ENCODE measurements at regions not wholly inside any gene's neighbourhood (a gene's known extent, or its start where the extent isn't known, plus 50 kb on each side); places are given as distances from the start of the nearest gene placed in this dataset.

GRCh38 chr5:164540174-164540573, 1034.8 kb downstream of the MAT2B start (continued):
- no peak for TF ChIP-seq CEBPB (IDR thresholded peaks at IDR 0.05; ENCODE audit: borderline replicate concordance, low read depth, low read length)
- no peak for TF ChIP-seq CREBL2 (CRISPR knock-in tag; IDR thresholded peaks at IDR 0.05; ENCODE audit: borderline replicate concordance)
- TF ChIP-seq, protein P1, sequence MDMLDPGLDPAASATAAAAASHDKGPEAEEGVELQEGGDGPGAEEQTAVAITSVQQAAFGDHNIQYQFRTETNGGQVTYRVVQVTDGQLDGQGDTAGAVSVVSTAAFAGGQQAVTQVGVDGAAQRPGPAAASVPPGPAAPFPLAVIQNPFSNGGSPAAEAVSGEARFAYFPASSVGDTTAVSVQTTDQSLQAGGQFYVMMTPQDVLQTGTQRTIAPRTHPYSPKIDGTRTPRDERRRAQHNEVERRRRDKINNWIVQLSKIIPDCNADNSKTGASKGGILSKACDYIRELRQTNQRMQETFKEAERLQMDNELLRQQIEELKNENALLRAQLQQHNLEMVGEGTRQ (IDR thresholded peaks at IDR 0.05; ENCODE audit: low read depth, low read length), result no peak
- TF ChIP-seq, protein P1 (CRISPR knock-in tag; IDR thresholded peaks at IDR 0.05; ENCODE audit: borderline replicate concordance), result no peak
- TF ChIP-seq ARNT (IDR thresholded peaks at IDR 0.05), result no peak
- no peak for TF ChIP-seq RBFOX2 (IDR thresholded peaks at IDR 0.05; ENCODE audit: low read depth, low read length)
- no peak for TF ChIP-seq SALL2 (CRISPR knock-in tag; IDR thresholded peaks at IDR 0.05)
- TF ChIP-seq, protein P2, sequence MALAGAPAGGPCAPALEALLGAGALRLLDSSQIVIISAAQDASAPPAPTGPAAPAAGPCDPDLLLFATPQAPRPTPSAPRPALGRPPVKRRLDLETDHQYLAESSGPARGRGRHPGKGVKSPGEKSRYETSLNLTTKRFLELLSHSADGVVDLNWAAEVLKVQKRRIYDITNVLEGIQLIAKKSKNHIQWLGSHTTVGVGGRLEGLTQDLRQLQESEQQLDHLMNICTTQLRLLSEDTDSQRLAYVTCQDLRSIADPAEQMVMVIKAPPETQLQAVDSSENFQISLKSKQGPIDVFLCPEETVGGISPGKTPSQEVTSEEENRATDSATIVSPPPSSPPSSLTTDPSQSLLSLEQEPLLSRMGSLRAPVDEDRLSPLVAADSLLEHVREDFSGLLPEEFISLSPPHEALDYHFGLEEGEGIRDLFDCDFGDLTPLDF (CRISPR knock-in tag; IDR thresholded peaks at IDR 0.05), result no peak

DNA sequence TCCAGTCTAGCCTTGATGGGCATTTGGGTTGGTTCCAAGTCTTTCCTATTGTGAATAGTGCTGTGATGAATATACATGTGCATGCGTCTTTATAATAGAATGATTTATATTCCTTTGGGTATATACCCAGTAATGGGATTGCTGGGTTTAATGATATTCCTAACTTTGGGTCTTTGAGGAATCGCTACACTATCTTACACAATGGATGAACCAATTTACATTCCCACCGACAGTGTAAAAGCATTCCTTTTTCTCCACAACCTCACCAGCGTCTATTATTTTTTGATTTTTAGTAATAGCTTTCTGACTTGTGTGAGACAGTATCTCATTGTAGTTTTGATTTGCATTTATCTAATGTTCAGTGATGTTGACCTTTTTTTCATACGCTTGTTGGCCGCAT, 1040.1 kb downstream of the MAT2B start:
- TF ChIP-seq TCF7 (IDR thresholded peaks at IDR 0.05; ENCODE audit: low read depth), result no peak
- TF ChIP-seq ETV6 (CRISPR knock-in tag; conservative IDR thresholded peaks at IDR 0.05), result no peak
- no peak for TF ChIP-seq ZFP36L1 (CRISPR knock-in tag; IDR thresholded peaks at IDR 0.05)
- no peak for TF ChIP-seq ZBTB7B (CRISPR knock-in tag; IDR thresholded peaks at IDR 0.05)
- no peak for TF ChIP-seq ZNF530 (CRISPR knock-in tag; IDR thresholded peaks at IDR 0.05; ENCODE audit: low read depth)
- no peak for TF ChIP-seq MZF1 (CRISPR knock-in tag; IDR thresholded peaks at IDR 0.05; ENCODE audit: borderline replicate concordance)
- TF ChIP-seq ELF1 (CRISPR knock-in tag; IDR thresholded peaks at IDR 0.05), result no peak
- TF ChIP-seq ZNF7 (CRISPR knock-in tag; IDR thresholded peaks at IDR 0.05), result no peak
- TF ChIP-seq BRD4 (CRISPR knock-in tag; IDR thresholded peaks at IDR 0.05), result no peak
- TF ChIP-seq ELF3 (CRISPR knock-in tag; IDR thresholded peaks at IDR 0.05), result no peak
- no peak for TF ChIP-seq YEATS2 (CRISPR knock-in tag; IDR thresholded peaks at IDR 0.05; ENCODE audit: borderline replicate concordance)
- TF ChIP-seq ZNF33B (CRISPR knock-in tag; IDR thresholded peaks at IDR 0.05), result no peak
- TF ChIP-seq AKAP8 (CRISPR knock-in tag; IDR thresholded peaks at IDR 0.05), result no peak
- ChIA-PET POLR2A (no interaction called here), CTCF (ENCODE audit: low intra/inter-chr PET ratio, low total read pairs) (no interaction called here)
- no peaks in the 10 kb centered on the region for H4K20me1 ChIP-seq (ENCODE audit: insufficient read depth, low read length)
- no peak for DNase-seq (ENCODE audit: low spot score)
- intact Hi-C loops (cut with micrococcal nuclease; ENCODE audit: unreplicated experiment), result no loop called here
- 0 out of 2 replicates have a peak, but pooled peaks cover 15% of the 10 kb centered on the region for H3K9me3 ChIP-seq (ENCODE audit: low read length)
- H3K27ac ChIP-seq (ENCODE audit: extremely low read length, insufficient read depth, low read length), result no peak overlapping the region
- H3K4me3 ChIP-seq (replicated peaks in 1 of 3; ENCODE audit: insufficient read depth in 1 of 3, low read depth in 2 of 3, low read length in 3 of 3), result no peak overlapping the region
- 18% methylated on average over 6 of the region's 6 CpGs for WGBS (ENCODE audit: low lambda C conversion rate)
- no peaks in the 10 kb centered on the region for H3K4me1 ChIP-seq (ENCODE audit: insufficient read depth, low read length)
- H2AFZ ChIP-seq (ENCODE audit: low read length), result no peak overlapping the region
- in situ Hi-C loops (cut with HindIII; ENCODE audit: extremely low pct_ligation_motif_present, low pct_unique_long_range_greater_than_20kb), result no loop called here
- no peak overlapping the region for H3K4me2 ChIP-seq (ENCODE audit: low read depth, low read length)
- BruUV-seq (replicated peaks), result no TSS peak
- no peaks in the 10 kb centered on the region for H3K79me2 ChIP-seq (ENCODE audit: insufficient read depth, low read length)
- no peak for ATAC-seq
- H3K9ac ChIP-seq (ENCODE audit: insufficient read depth, low read depth, low read length), result no peak overlapping the region
- no peaks in the 10 kb centered on the region for H3K27me3 ChIP-seq (ENCODE audit: control insufficient read depth in 1 of 2, insufficient read depth in 2 of 2, low read length in 2 of 2)
- H3K36me3 ChIP-seq (replicated peaks in 1 of 2; ENCODE audit: control insufficient read depth in 1 of 2, insufficient read depth in 2 of 2, low read length in 2 of 2), result no peaks in the 10 kb centered on the region
- FAIRE-seq, result no peak
